ENCODE measurements at regions not wholly inside any gene's neighbourhood (a gene's known extent, or its start where the extent isn't known, plus 50 kb on each side); places are given as distances from the start of the nearest gene placed in this dataset.

DNA sequence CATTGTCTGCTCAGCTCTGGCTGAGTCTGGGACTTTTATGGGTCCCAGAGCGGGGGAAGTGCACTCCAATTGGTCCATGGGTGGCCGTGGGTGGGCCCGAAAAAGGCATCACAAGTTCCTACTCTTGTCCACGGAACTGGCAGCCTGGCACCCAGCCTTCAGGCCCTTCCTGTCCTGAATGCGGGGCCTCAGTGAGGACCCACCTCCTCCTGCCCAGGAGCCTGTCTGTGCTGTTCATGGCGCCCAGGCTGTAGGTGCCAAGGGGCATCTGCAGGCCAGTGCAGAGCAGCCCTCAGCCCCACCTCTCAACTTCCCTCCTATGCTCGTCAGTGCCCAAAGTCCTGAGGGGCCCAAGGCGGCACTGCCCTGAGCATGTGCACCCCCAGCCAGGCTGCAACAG, 411.7 kb upstream of the KIRREL3 start:
- no peak overlapping the region for H3K4me3 Mint-ChIP-seq (ENCODE audit: unreplicated experiment)
- peaks cover 2% of the 10 kb centered on the region for H3K27me3 Mint-ChIP-seq (ENCODE audit: unreplicated experiment)
- no peaks in the 10 kb centered on the region for H3K4me1 Mint-ChIP-seq (ENCODE audit: unreplicated experiment)
- DNase-seq (ENCODE audit: low spot score), result no peak
- no peak overlapping the region for H3K27ac Mint-ChIP-seq (ENCODE audit: unreplicated experiment)
- TF ChIP-seq, protein P1, sequence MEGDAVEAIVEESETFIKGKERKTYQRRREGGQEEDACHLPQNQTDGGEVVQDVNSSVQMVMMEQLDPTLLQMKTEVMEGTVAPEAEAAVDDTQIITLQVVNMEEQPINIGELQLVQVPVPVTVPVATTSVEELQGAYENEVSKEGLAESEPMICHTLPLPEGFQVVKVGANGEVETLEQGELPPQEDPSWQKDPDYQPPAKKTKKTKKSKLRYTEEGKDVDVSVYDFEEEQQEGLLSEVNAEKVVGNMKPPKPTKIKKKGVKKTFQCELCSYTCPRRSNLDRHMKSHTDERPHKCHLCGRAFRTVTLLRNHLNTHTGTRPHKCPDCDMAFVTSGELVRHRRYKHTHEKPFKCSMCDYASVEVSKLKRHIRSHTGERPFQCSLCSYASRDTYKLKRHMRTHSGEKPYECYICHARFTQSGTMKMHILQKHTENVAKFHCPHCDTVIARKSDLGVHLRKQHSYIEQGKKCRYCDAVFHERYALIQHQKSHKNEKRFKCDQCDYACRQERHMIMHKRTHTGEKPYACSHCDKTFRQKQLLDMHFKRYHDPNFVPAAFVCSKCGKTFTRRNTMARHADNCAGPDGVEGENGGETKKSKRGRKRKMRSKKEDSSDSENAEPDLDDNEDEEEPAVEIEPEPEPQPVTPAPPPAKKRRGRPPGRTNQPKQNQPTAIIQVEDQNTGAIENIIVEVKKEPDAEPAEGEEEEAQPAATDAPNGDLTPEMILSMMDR (IDR thresholded peaks at IDR 0.05; ENCODE audit: unreplicated experiment), result no peak
- no peaks in the 10 kb centered on the region for H3K36me3 Mint-ChIP-seq (ENCODE audit: low read depth, unreplicated experiment)
- H3K9me3 Mint-ChIP-seq (ENCODE audit: unreplicated experiment), result no peaks in the 10 kb centered on the region

DNA sequence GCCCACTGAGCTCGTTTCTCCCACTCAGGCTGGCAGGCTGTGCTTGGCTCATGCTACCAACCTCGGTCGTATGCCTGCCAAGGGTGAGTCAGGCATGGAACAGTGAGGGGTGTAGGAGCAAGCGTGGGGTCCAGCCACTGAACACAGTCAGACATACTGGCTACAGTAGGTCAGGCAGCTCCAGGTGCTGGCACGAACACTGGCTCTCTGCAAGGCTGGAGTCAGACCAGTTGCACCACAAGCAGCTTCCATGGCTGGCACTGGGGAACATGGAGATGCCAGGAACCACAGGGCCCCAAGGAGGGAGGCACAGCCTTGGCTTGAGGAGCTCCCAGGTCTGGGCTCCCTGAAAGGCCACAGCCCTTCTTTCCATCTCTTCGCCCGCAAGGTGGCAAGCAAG, 410.7 kb upstream of the KIRREL3 start:
- Mint-ChIP-seq H3K9me3 (ENCODE audit: unreplicated experiment) (no peaks in the 10 kb centered on the region), H3K4me3 (ENCODE audit: unreplicated experiment) (no peak overlapping the region), H3K4me1 (ENCODE audit: unreplicated experiment) (no peaks in the 10 kb centered on the region)

DNA sequence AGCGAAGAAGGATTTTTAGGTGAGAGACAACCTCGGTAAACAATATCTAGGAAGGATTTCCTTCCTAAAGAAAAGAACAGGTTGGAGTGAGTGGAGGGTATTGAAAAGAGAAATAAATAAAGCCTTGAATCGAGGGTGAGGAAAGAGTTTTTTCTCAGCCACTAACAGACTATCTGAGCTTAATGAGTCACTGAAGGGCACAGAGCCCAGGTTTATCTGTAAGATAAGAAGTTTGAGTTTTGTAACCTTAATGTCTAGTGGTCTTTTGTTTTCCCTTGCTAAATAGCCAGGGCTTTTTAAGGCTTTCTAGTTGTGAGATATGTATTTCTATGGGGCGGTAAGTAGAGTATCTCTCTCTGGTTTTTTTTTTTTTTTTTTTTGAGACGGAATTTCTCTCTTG, 394.5 kb upstream of the KIRREL3 start:
- no peaks in the 10 kb centered on the region for H3K36me3 Mint-ChIP-seq (ENCODE audit: low read depth, unreplicated experiment)
- H3K27me3 Mint-ChIP-seq (ENCODE audit: unreplicated experiment), result no peaks in the 10 kb centered on the region
- no peaks in the 10 kb centered on the region for H3K4me1 Mint-ChIP-seq (ENCODE audit: unreplicated experiment)
- no peaks in the 10 kb centered on the region for H3K9me3 Mint-ChIP-seq (ENCODE audit: unreplicated experiment)
- no peak overlapping the region for H3K4me3 Mint-ChIP-seq (ENCODE audit: unreplicated experiment)
- DNase-seq (ENCODE audit: low spot score), result no peak
- H3K27ac Mint-ChIP-seq (ENCODE audit: unreplicated experiment), result no peak overlapping the region
- TF ChIP-seq, protein P1 (IDR thresholded peaks at IDR 0.05; ENCODE audit: unreplicated experiment), result no peak

More for the DNA sequence above, 410.7 kb upstream of the KIRREL3 start:
- TF ChIP-seq, protein P1 (IDR thresholded peaks at IDR 0.05; ENCODE audit: unreplicated experiment), result no peak
- H3K36me3 Mint-ChIP-seq (ENCODE audit: low read depth, unreplicated experiment), result no peaks in the 10 kb centered on the region
- no peak for DNase-seq (ENCODE audit: low spot score)
- no peak overlapping the region for H3K27ac Mint-ChIP-seq (ENCODE audit: unreplicated experiment)
- peaks cover 2% of the 10 kb centered on the region for H3K27me3 Mint-ChIP-seq (ENCODE audit: unreplicated experiment)

DNA sequence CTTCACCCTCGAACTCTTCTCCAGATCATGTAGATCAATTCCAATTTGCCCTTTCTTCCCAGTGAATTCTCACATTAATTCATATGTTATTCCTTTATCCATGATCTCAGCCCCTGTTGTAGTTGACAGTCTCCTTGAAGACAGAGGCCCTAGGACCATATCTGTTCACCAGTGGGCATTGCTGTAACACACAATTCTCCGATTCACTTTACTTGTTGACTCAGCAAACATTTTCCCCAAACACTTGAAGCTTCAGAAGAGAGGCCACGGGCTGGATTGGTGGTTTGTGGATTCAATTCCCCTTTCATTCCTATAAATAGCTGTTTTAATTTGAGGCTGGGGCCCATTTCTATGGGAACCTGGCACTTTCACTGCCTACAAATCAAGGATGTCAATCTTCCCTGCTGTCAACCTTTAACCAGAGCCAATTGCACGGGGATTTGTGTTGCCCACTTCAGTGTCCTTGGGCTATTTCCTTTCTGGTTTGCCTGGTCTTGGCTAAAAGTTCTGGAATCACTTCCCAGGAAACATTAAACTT, 393.0 kb upstream of the KIRREL3 start:
- no peaks in the 10 kb centered on the region for H3K4me1 Mint-ChIP-seq (ENCODE audit: unreplicated experiment)

DNA sequence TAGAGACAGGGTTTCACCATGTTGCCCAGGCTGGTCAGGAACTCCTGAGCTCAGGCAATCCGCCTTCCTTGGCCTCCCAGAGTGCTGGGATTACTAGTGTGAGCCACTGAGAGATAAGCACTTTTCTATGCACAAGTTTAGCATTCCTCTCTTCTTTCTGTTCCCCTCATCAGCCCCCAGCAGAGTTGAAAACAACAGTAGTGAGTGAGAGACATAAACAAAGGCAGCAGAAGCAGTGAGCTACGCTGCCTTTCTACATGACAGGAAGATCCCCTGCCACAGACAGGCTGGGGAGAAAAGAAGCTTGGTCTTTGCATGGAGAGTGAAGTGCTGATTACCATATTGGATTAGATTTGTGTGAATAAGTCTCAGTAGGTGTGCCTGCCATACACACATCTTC, 392.0 kb upstream of the KIRREL3 start:
- no peaks in the 10 kb centered on the region for H3K36me3 Mint-ChIP-seq (ENCODE audit: low read depth, unreplicated experiment)
- no peaks in the 10 kb centered on the region for H3K4me1 Mint-ChIP-seq (ENCODE audit: unreplicated experiment)
- H3K9me3 Mint-ChIP-seq (ENCODE audit: unreplicated experiment), result no peaks in the 10 kb centered on the region
- DNase-seq (ENCODE audit: low spot score), result no peak
- no peak overlapping the region for H3K27ac Mint-ChIP-seq (ENCODE audit: unreplicated experiment)
- TF ChIP-seq, protein P1 (IDR thresholded peaks at IDR 0.05; ENCODE audit: unreplicated experiment), result no peak
- H3K4me3 Mint-ChIP-seq (ENCODE audit: unreplicated experiment), result no peak overlapping the region
- H3K27me3 Mint-ChIP-seq (ENCODE audit: unreplicated experiment), result no peaks in the 10 kb centered on the region

More for the DNA sequence above, 393.0 kb upstream of the KIRREL3 start:
- Mint-ChIP-seq H3K27ac (ENCODE audit: unreplicated experiment) (no peak overlapping the region), H3K9me3 (ENCODE audit: unreplicated experiment) (no peaks in the 10 kb centered on the region), H3K27me3 (ENCODE audit: unreplicated experiment) (no peaks in the 10 kb centered on the region), H3K36me3 (ENCODE audit: low read depth, unreplicated experiment) (no peaks in the 10 kb centered on the region), H3K4me3 (ENCODE audit: unreplicated experiment) (no peak overlapping the region)
- no peak for DNase-seq (ENCODE audit: low spot score)
- TF ChIP-seq, protein P1 (IDR thresholded peaks at IDR 0.05; ENCODE audit: unreplicated experiment), result no peak
